ENCODE measurements at regions not wholly inside any gene's neighbourhood (a gene's known extent, or its start where the extent isn't known, plus 50 kb on each side); places are given as distances from the start of the nearest gene placed in this dataset.
A peak's percentile ranks its signal among the peaks of the same experiment; 100 is the strongest.

GRCh38 chr7:88402529-88402928, 95.8 kb upstream of the STEAP4 start:
- DNase-seq (ENCODE audit: low spot score), result no peak
- no TSS peak for BruUV-seq (replicated peaks)
- H3K36me3 ChIP-seq (ENCODE audit: insufficient read depth, low read length, poor library complexity, severe bottlenecking), result peaks cover 3% of the 10 kb centered on the region
- ChIA-PET CTCF (no interaction called here), POLR2A (ENCODE audit: low non-redundant PET) (no interaction called here)
- no peak overlapping the region for H3K4me3 ChIP-seq (ENCODE audit: low read depth, low read length, poor library complexity, severe bottlenecking)
- no peak overlapping the region for H3K27ac ChIP-seq (ENCODE audit: low read depth, low read length, poor library complexity, severe bottlenecking)
- no peak for TF ChIP-seq EZH2 (IDR thresholded peaks at IDR 0.05; ENCODE audit: borderline replicate concordance, low read depth, low read length, poor library complexity, severe bottlenecking)
- TF ChIP-seq, protein P1, sequence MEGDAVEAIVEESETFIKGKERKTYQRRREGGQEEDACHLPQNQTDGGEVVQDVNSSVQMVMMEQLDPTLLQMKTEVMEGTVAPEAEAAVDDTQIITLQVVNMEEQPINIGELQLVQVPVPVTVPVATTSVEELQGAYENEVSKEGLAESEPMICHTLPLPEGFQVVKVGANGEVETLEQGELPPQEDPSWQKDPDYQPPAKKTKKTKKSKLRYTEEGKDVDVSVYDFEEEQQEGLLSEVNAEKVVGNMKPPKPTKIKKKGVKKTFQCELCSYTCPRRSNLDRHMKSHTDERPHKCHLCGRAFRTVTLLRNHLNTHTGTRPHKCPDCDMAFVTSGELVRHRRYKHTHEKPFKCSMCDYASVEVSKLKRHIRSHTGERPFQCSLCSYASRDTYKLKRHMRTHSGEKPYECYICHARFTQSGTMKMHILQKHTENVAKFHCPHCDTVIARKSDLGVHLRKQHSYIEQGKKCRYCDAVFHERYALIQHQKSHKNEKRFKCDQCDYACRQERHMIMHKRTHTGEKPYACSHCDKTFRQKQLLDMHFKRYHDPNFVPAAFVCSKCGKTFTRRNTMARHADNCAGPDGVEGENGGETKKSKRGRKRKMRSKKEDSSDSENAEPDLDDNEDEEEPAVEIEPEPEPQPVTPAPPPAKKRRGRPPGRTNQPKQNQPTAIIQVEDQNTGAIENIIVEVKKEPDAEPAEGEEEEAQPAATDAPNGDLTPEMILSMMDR (conservative IDR thresholded peaks at IDR 0.05; ENCODE audit: low read depth, low read length), result no peak
- intact Hi-C loops (cut with micrococcal nuclease; ENCODE audit: unreplicated experiment), result no loop called here
- no peaks in the 10 kb centered on the region for H3K27me3 ChIP-seq (replicated peaks; ENCODE audit: insufficient read depth, low read depth, low read length, poor library complexity)
- no peaks in the 10 kb centered on the region for H3K9me3 ChIP-seq (ENCODE audit: low read depth, low read length, poor library complexity, severe bottlenecking)
- no peaks in the 10 kb centered on the region for H3K4me1 ChIP-seq (ENCODE audit: insufficient read depth, low read length, poor library complexity, severe bottlenecking)

DNA sequence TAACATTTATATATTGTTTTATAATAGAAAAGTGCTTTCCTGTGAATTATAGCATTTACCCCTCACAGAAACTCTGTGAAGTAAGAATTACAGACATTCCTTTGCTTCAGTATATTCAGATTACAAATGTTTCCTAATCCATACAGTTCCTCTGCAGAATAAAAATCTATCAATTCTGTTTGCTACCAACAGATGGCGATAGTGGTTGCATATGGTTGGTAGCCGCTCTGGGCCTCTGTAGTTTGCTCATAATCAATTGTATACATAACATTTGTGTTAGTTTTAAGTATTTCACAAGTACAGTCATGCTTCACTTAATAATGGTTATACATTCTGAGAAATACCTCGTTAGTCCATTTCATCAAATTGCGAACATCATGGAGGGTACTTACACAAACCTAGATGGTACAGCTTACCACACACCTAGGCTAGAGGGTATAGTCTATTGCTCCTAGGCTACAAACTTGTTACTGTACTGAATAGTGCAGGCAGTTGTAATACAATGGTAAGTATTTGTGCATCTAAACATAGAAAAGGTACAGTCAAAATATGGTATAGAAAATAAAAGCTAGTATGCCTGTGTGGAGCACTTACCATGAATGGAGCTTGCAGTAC, 94.4 kb upstream of the STEAP4 start:
- BruUV-seq (replicated peaks), result no TSS peak
- Histone ChIP-seq H3K4me3 (ENCODE audit: low read depth, low read length, poor library complexity, severe bottlenecking) (no peak overlapping the region), H3K36me3 (ENCODE audit: insufficient read depth, low read length, poor library complexity, severe bottlenecking) (peaks cover 3% of the 10 kb centered on the region), H3K9me3 (ENCODE audit: low read depth, low read length, poor library complexity, severe bottlenecking) (no peaks in the 10 kb centered on the region), H3K27me3 (replicated peaks; ENCODE audit: insufficient read depth, low read depth, low read length, poor library complexity) (no peaks in the 10 kb centered on the region), H3K27ac (ENCODE audit: low read depth, low read length, poor library complexity, severe bottlenecking) (no peak overlapping the region), H3K4me1 (ENCODE audit: insufficient read depth, low read length, poor library complexity, severe bottlenecking) (no peaks in the 10 kb centered on the region)
- POLR2A ChIA-PET (ENCODE audit: low non-redundant PET), result no interaction called here
- intact Hi-C loops (cut with micrococcal nuclease; ENCODE audit: unreplicated experiment), result no loop called here
- CTCF ChIA-PET, result interaction anchor here (0.6 kb wide), 1 partner anchor 440 kb away, joined by 3 read pairs; no protein-coding TSS in a partner anchor
- TF ChIP-seq, protein P1 (conservative IDR thresholded peaks at IDR 0.05; ENCODE audit: low read depth, low read length), result peak; percentile 79
- no peak for TF ChIP-seq EZH2 (IDR thresholded peaks at IDR 0.05; ENCODE audit: borderline replicate concordance, low read depth, low read length, poor library complexity, severe bottlenecking)
- peak; percentile 35 for DNase-seq (ENCODE audit: low spot score)

- no peak for TF ChIP-seq EZH2 (IDR thresholded peaks at IDR 0.05; ENCODE audit: borderline replicate concordance, low read depth, low read length, poor library complexity, severe bottlenecking)
- TF ChIP-seq, protein P1 (conservative IDR thresholded peaks at IDR 0.05; ENCODE audit: low read depth, low read length), result no peak
- Histone ChIP-seq H3K27ac (ENCODE audit: low read depth, low read length, poor library complexity, severe bottlenecking) (no peak overlapping the region), H3K36me3 (ENCODE audit: insufficient read depth, low read length, poor library complexity, severe bottlenecking) (no peaks in the 10 kb centered on the region), H3K27me3 (replicated peaks; ENCODE audit: insufficient read depth, low read depth, low read length, poor library complexity) (no peaks in the 10 kb centered on the region), H3K4me1 (ENCODE audit: insufficient read depth, low read length, poor library complexity, severe bottlenecking) (no peaks in the 10 kb centered on the region), H3K4me3 (ENCODE audit: low read depth, low read length, poor library complexity, severe bottlenecking) (no peak overlapping the region), H3K9me3 (ENCODE audit: low read depth, low read length, poor library complexity, severe bottlenecking) (no peaks in the 10 kb centered on the region)
- POLR2A ChIA-PET (ENCODE audit: low non-redundant PET), result no interaction called here
- intact Hi-C loops (cut with micrococcal nuclease; ENCODE audit: unreplicated experiment), result no loop called here
- BruUV-seq (replicated peaks), result no TSS peak
- CTCF ChIA-PET, result interaction anchor here (0.7 kb wide), 2 partner anchors 9 to 22 kb away, joined by 4 to 16 read pairs; no protein-coding TSS in a partner anchor
- no peak for DNase-seq (ENCODE audit: low spot score)
These were observed 93.1 kb upstream of the STEAP4 start for GRCh38 chr7:88399696-88400240.

Measured in A673 (cell line).